ENCODE measurements at regions not wholly inside any gene's neighbourhood (a gene's known extent, or its start where the extent isn't known, plus 50 kb on each side); places are given as distances from the start of the nearest gene placed in this dataset.

- H3K9ac ChIP-seq (ENCODE audit: low read length), result no peak overlapping the region
- no peak overlapping the region for H3K4me3 ChIP-seq (ENCODE audit: low read depth, low read length)
- H3K4me1 ChIP-seq (ENCODE audit: control insufficient read depth, insufficient read depth, low read length), result no peaks in the 10 kb centered on the region
- no peaks in the 10 kb centered on the region for H3K27me3 ChIP-seq (ENCODE audit: control insufficient read depth, insufficient read depth, low read length)
- H3K9me3 ChIP-seq (ENCODE audit: control insufficient read depth, insufficient read depth, low read depth, low read length), result no peaks in the 10 kb centered on the region
- H3K27ac ChIP-seq (ENCODE audit: low read depth, low read length), result no peak overlapping the region
- H3K36me3 ChIP-seq (ENCODE audit: control insufficient read depth, insufficient read depth, low read length), result no peaks in the 10 kb centered on the region
These were observed 62.3 kb upstream of the COL11A1 start for GRCh38 chr1:103170609-103171008.

DNA sequence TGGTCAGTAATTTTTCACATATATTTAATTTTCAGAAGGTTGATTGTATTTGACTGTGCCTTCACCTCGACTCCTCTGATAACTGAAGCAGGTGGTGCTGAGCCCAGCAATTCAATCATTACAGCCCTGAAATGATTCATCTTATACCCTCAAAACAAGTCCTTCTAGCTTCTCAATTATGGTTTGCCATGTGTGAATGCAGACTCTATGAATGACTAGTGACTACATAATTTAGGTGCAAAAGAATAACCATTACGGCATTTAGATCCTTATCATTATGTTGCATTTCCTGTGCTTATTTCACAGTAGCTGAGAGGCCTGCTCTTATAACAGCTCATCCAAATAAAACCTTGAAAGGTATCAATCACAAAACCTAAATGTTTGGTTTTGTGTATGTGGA is 54.0 kb upstream of the COL11A1 start:
- H3K9me3 ChIP-seq (ENCODE audit: control insufficient read depth, insufficient read depth, low read depth, low read length), result no peaks in the 10 kb centered on the region
- no peak overlapping the region for H3K4me3 ChIP-seq (ENCODE audit: low read depth, low read length)
- H3K27ac ChIP-seq (ENCODE audit: low read depth, low read length), result no peak overlapping the region
- H3K36me3 ChIP-seq (ENCODE audit: control insufficient read depth, insufficient read depth, low read length), result no peaks in the 10 kb centered on the region
- no peaks in the 10 kb centered on the region for H3K4me1 ChIP-seq (ENCODE audit: control insufficient read depth, insufficient read depth, low read length)
- H3K9ac ChIP-seq (ENCODE audit: low read length), result no peak overlapping the region
- no peaks in the 10 kb centered on the region for H3K27me3 ChIP-seq (ENCODE audit: control insufficient read depth, insufficient read depth, low read length)

DNA sequence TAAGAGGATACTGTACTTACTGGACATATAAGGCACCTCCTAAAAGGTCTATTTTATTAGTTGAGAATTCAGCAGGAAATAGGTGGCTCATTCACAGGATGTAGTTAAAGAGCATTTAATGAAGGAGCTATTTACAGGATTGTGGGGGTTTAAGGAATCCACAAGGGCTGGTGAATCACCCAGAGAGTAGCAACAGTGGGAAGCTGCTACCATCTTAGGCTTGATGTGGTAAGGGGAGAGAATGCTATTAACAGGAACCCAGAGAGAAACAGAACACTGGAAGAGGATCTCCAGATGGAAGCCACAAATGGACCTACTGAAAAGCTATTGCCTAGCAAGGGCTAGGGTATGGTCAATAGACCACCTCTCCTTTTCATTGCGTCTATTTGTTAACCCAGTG is 52.0 kb upstream of the COL11A1 start:
- H3K27me3 ChIP-seq (ENCODE audit: control insufficient read depth, insufficient read depth, low read length), result no peaks in the 10 kb centered on the region
- H3K4me1 ChIP-seq (ENCODE audit: control insufficient read depth, insufficient read depth, low read length), result no peaks in the 10 kb centered on the region
- H3K36me3 ChIP-seq (ENCODE audit: control insufficient read depth, insufficient read depth, low read length), result no peaks in the 10 kb centered on the region
- no peak overlapping the region for H3K9ac ChIP-seq (ENCODE audit: low read length)
- no peak overlapping the region for H3K4me3 ChIP-seq (ENCODE audit: low read depth, low read length)
- no peaks in the 10 kb centered on the region for H3K9me3 ChIP-seq (ENCODE audit: control insufficient read depth, insufficient read depth, low read depth, low read length)
- H3K27ac ChIP-seq (ENCODE audit: low read depth, low read length), result no peak overlapping the region
